GM12874 (cell line): ENCODE measurements at regions not wholly inside any gene's neighbourhood (a gene's known extent, or its start where the extent isn't known, plus 50 kb on each side); places are given as distances from the start of the nearest gene placed in this dataset.

Source experiments
- CTCF ChIP-seq: IDR thresholded peaks from 2 replicates; pipeline ENCODE4 v1.5.1; 2011; ENCODE audit warnings: low read depth, mild to moderate bottlenecking, control low read depth, low read length, moderate library complexity; ENCODE audit not compliant: insufficient read depth

GRCh38 chr4:175970724-175971123 is 94.9 kb upstream of the WDR17 start:
- TF ChIP-seq CTCF = no peak

GRCh38 chr4:175971388-175972179 is 94.1 kb upstream of the WDR17 start:
- no peak for TF ChIP-seq CTCF

GRCh38 chr4:175973027-175973923 is 92.4 kb upstream of the WDR17 start:
- TF ChIP-seq CTCF = no peak

GRCh38 chr4:175983636-175984035 is 82.0 kb upstream of the WDR17 start:
- no peak for TF ChIP-seq CTCF

- no peak for TF ChIP-seq CTCF
These were observed 79.0 kb upstream of the WDR17 start for GRCh38 chr4:175986668-175987067.

GRCh38 chr4:175988511-175988910 is 77.1 kb upstream of the WDR17 start:
- no peak for TF ChIP-seq CTCF

- TF ChIP-seq CTCF = no peak
These were observed 69.4 kb upstream of the WDR17 start for GRCh38 chr4:175996206-175996605.
